ENCODE measurements at regions not wholly inside any gene's neighbourhood (a gene's known extent, or its start where the extent isn't known, plus 50 kb on each side); places are given as distances from the start of the nearest gene placed in this dataset.

GRCh38 chr4:43325220-43325967 is 432.9 kb downstream of the GRXCR1 start:
- Histone ChIP-seq H3K4me3 (replicated peaks; ENCODE audit: insufficient read depth, low read length) (no peak overlapping the region), H3K27me3 (ENCODE audit: insufficient read depth, poor library complexity, severe bottlenecking) (no peaks in the 10 kb centered on the region), H3K27ac (replicated peaks) (no peak overlapping the region)
- TF ChIP-seq REST (IDR thresholded peaks at IDR 0.05; ENCODE audit: insufficient replicate concordance, low read depth) (no peak), SPI1 (IDR thresholded peaks at IDR 0.05; ENCODE audit: borderline replicate concordance, low read depth) (peak; percentile 83), GABPA (IDR thresholded peaks at IDR 0.05; ENCODE audit: low read depth) (no peak), CTCF (IDR thresholded peaks at IDR 0.05; ENCODE audit: insufficient read depth, low read length) (no peak), POLR2AphosphoS5 (IDR thresholded peaks at IDR 0.05; ENCODE audit: low read depth) (no peak)
- DNase-seq (ENCODE audit: low read depth in 1 of 2, low spot score in 1 of 2) = no peak

- Histone ChIP-seq H3K4me3 (replicated peaks; ENCODE audit: insufficient read depth, low read length) (no peak overlapping the region), H3K27me3 (ENCODE audit: insufficient read depth, poor library complexity, severe bottlenecking) (no peaks in the 10 kb centered on the region), H3K27ac (replicated peaks) (no peak overlapping the region)
- TF ChIP-seq GABPA (IDR thresholded peaks at IDR 0.05; ENCODE audit: low read depth) = no peak
- TF ChIP-seq CTCF (IDR thresholded peaks at IDR 0.05; ENCODE audit: insufficient read depth, low read length) = no peak
- no peak for TF ChIP-seq REST (IDR thresholded peaks at IDR 0.05; ENCODE audit: insufficient replicate concordance, low read depth)
- TF ChIP-seq SPI1 (IDR thresholded peaks at IDR 0.05; ENCODE audit: borderline replicate concordance, low read depth) = no peak
- no peak for TF ChIP-seq POLR2AphosphoS5 (IDR thresholded peaks at IDR 0.05; ENCODE audit: low read depth)
- DNase-seq (ENCODE audit: low read depth in 1 of 2, low spot score in 1 of 2) = no peak
Measured at GRCh38 chr4:43330288-43330687, 437.8 kb downstream of the GRXCR1 start.

GRCh38 chr4:43331226-43332051 is 438.9 kb downstream of the GRXCR1 start:
- TF ChIP-seq SPI1 (IDR thresholded peaks at IDR 0.05; ENCODE audit: borderline replicate concordance, low read depth) (no peak), CTCF (IDR thresholded peaks at IDR 0.05; ENCODE audit: insufficient read depth, low read length) (no peak), REST (IDR thresholded peaks at IDR 0.05; ENCODE audit: insufficient replicate concordance, low read depth) (no peak), POLR2AphosphoS5 (IDR thresholded peaks at IDR 0.05; ENCODE audit: low read depth) (no peak), GABPA (IDR thresholded peaks at IDR 0.05; ENCODE audit: low read depth) (no peak)
- H3K27ac ChIP-seq (replicated peaks) = no peak overlapping the region
- no peaks in the 10 kb centered on the region for H3K27me3 ChIP-seq (ENCODE audit: insufficient read depth, poor library complexity, severe bottlenecking)
- H3K4me3 ChIP-seq (replicated peaks; ENCODE audit: insufficient read depth, low read length) = no peak overlapping the region
- DNase-seq (ENCODE audit: low read depth in 1 of 2, low spot score in 1 of 2) = no peak
